TTC549 (cell line): ENCODE measurements at regions not wholly inside any gene's neighbourhood (a gene's known extent, or its start where the extent isn't known, plus 50 kb on each side); places are given as distances from the start of the nearest gene placed in this dataset.
"Not testable (repeated sequence)": the region's sequence is repeated elsewhere in the genome, so short reads cannot be mapped to it uniquely, and the experiment has no call there.

Source experiments
- FAIRE-seq: peaks from 2 replicates; lab custom pipeline; 2012; peaks lifted over from hg19 to GRCh38; lab: Jason Lieb, UNC

- no peak for FAIRE-seq
These were observed 72.6 kb upstream of the RAB6C start for GRCh38 chr2:129906861-129907235.

DNA sequence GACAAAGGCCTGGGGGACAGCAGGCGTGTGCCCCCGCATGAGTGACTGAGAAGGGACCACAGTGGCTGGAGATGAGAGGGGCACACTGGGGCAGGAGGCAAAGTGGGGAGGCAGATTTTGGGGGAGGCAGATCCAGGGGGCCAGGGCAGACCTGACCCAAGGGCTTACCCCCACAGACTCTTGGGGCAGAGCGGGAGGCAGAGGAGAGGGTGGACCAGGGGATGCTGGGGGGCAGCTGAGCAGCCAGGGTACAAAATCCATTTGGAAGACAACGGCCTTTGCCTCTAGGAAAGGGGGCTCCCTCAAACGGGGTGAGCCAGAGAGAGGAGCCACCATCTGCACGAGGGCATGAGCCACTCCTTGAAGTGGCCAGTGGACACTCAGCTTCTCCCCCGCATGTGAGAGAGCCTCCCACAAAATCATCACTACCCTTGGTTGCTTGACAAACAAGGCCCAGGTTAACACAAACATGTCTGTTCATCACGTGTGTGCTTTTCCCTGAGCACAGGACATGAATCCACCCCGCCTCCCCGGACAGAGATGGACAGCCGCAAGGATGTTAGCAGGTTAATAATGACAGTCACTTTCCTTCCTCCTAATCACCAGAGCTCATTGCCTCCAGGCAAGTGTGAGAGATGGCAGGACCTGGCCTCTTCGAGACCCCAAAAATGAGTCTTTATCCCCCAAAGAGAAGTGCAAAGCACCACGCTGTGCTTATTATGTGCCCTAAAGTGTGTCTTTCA lies 72.0 kb upstream of the RAB6C start:
- FAIRE-seq, result no peak

GRCh38 chr2:129908721-129909373 lies 70.6 kb upstream of the RAB6C start:
- no peak for FAIRE-seq

- FAIRE-seq, result no peak
These were observed 69.6 kb upstream of the RAB6C start for GRCh38 chr2:129909651-129910418.

GRCh38 chr2:129910446-129911362 lies 68.8 kb upstream of the RAB6C start:
- FAIRE-seq, result no peak

DNA sequence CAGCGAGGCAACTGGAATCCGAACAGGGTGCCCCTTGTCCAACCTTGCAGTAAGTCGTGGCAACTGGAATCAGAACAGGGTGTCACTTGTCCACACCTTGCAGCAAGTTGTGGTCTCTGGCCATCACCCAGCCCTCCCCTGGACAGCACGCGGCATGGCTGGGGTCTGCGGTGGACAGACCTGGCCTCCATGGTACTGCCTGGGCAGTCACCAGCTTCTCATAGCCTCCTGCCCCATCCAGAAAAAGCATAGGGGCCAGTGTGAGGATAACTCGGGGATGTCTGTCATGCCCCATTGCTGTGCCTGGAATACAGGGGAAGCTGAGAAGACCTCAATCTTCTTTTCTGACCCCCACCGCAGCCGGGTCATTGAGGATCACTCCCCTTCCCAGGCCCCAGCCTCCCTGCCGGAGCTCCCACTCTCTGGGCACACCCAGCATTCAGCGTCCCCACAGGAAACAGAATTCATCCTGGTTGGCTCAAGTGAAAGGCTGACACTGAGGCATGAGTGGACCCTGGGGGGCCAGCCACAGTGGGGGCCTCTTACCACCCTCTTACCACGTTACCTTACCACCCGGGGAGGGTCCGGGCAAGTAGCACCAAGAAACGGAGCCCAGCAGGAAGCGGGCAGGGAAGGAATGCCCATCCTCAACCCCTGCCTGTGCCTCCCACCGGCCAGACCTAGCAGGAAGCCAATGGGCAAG lies 68.0 kb upstream of the RAB6C start:
- FAIRE-seq, result no peak

GRCh38 chr2:129912066-129912820 lies 67.2 kb upstream of the RAB6C start:
- FAIRE-seq, result no peak

DNA sequence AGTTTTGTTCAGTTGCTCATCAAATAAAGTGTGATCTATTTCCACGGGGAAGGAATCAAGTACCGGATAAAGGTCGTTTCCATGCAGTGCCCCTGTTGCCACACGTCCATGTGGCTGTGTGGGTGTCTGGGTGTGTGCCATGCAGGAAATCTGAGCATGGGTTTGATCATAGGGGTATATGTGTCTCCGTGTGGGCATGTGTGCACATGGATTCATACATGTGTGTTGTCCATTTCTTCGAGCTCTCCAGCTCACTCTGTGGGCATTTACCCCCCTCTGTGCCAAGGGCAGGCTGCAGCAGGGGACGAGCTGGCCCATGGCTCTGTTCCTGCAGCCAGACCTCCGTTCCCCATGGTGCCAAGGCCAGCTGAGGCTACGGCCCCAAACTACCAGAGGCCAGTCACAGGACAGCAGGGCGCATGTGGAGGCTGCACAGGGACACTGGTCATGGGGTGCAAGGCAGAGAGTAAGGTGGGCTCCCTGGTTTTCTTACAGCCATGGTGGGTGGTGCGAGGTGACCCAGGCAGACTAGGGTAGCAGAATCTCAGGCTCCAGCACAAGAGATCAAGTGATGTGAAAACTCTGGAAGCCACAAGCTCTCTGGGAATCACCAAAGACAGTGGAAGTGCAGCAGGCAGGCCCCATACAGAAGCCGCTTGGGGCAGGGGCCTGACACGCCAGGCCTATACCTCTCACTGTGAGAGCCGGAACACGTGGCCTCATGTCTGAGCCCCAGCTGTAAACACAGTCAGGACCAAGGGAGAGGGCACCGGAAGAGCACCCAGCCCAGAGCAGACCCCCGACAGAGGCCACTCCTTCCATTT lies 66.4 kb upstream of the RAB6C start:
- FAIRE-seq, result no peak

- FAIRE-seq, result no peak
These were observed 65.6 kb upstream of the RAB6C start for GRCh38 chr2:129913695-129914495.

DNA sequence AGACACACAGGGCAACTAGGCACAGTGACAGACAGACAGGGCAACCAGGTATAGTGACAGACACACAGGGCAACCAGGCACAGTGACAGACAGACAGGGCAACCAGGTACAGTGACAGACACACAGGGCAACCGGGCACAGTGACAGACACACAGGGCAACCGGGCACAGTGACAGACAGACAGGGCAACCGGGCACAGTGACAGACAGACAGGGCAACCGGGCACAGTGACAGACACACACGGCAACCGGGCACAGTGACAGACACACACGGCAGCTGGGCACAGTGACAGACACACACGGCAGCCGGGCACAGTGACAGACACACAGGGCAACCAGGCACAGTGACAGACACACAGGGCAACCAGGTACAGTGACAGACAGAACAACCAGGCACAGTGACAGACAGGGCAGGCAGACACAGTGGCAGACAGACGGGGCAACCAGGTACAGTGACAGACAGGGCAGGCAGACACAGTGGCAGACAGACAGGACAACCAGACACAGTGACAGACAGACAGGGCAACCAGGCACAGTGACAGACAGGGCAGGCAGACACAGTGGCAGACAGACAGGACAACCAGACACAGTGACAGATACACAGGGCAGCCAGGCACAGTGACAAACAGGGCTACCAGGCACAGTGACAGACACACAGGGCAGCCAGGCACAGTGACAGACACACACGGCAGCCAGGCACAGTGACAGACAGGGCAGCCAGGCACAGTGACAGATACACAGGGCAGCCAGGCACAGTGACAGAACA lies 64.7 kb upstream of the RAB6C start:
- FAIRE-seq, result no peak

DNA sequence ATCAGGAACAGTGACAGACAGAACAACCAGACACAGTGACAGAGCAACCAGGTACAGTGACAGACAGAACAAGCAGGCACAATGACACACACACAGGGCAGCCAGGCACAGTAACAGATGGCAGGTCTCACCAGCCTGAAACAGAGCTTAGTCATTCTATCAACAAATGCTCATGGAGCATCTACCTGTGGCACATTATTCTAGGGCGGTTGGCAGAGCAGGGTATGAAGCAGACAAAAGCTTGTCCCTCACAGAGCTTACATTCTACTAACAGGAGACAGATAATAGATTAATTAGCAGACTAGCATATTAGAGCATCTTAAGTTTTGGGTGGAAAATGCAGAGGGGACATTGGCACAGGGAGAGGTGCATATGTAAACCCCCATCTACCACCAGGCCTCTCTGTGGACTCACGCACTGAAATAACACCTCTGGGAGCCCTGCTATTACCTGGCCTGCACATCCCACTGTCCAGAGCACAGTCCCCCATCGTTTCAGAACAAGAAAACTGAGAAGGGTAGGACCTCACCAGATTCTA lies 64.1 kb upstream of the RAB6C start:
- no peak for FAIRE-seq

GRCh38 chr2:129918604-129919003 lies 60.9 kb upstream of the RAB6C start:
- FAIRE-seq, result no peak

DNA sequence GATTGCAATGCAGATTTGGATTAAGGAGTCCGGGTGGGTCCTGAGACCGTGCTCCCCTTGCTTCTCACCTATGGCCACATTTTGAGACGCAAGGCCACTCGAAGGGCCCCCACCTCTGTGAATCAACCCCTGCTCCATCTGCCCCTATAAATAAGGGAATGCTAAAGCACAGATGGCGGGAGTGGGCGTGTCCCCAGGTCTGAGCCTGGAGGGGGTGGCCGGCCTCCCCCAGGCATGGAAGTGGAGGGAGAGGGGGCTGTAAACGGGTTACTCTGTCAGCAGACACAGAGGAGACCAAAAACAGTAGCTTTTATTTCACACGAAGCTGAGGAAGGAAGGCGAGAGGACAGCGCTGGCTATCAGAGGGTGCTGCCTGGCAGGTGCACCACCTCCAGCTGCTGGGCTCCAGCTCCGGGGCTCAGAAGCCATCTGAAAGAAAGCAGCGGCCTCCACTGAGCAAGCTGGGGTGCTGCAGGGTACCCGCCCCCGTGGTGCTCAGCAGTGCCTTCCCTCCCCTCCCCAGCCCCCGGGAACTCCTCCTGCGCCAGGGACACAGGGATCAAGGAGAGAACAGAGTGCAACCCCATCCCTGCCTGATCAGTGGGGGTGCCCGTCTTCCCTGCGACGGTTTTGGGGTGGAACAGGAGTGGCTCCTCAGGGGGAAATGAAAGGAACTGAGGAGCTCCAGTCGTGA lies 56.7 kb upstream of the RAB6C start:
- no peak for FAIRE-seq

DNA sequence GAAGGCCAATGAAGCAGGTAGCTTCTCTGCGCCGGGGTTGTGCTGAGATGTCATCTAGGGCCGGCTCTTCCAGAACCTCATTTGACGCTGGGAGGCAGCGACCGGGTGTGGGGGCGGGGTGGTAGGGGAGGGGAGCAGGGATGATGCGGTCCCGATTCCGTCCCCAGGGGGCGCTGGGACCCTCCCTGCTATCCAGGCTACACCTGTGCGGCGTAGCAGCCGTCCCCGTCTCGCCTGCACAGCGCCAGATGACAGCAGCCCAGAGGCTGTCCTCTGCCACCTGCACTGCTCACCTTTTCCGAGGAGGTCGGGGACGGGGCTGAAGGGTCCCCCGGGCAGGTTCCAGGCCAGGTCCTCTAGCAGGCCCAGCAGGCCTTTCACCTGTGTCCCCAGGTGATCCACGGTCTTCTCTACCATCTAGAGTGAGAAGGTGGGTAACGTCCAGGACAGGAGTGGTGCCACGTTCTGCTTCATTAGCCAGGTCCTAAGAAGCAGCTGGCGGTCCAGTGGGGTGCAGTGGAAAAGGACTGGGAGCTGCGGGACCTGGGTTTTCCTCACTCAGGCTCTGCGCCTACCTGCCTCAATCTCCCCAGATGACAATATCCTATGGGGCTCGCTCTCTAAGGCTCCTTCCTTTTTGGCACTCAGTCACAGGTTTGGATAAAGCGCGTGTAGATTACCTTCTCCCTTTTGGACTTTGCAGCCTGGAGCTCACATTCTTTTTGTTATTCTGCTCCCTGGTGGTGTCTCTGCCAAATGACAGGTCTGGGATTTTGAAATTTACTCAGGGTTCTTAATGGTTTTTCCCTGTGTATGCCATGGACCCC lies 56.0 kb upstream of the RAB6C start:
- peak; percentile 96 for FAIRE-seq

- not testable (repeated sequence) for FAIRE-seq
These were observed 55.4 kb upstream of the RAB6C start for GRCh38 chr2:129924115-129924514.

GRCh38 chr2:129925381-129925780 lies 54.1 kb upstream of the RAB6C start:
- FAIRE-seq, result no peak
